AG04449 (cell line): ENCODE measurements at regions not wholly inside any gene's neighbourhood (a gene's known extent, or its start where the extent isn't known, plus 50 kb on each side); places are given as distances from the start of the nearest gene placed in this dataset.

ENCODE experiments used
- CTCF ChIA-PET: fragments of 350-600 bp; formaldehyde crosslinking; extraction: SDS; loops from one replicate; lab custom pipeline; 2021; ENCODE audit warnings: antibody characterized with exemption; lab: Yijun Ruan, JAX
- POLR2A ChIA-PET: fragments of 400-600, 350-600 bp; formaldehyde crosslinking; extraction: SDS; loops from one replicate; lab custom pipeline; 2020; ENCODE audit warnings: antibody characterized with exemption, inconsistent platforms; lab: Yijun Ruan, JAX
- DNase-seq: peaks from one replicate; pipeline ENCODE4 v3.0.0-alpha.2; 2010; ENCODE audit warnings: low read depth, low spot score
- H3K4me3 ChIP-seq: 2 replicates; pipeline ENCODE4 v1.5.1; 2011; ENCODE audit warnings: low read depth, mild to moderate bottlenecking, control low read depth, low read length
- CTCF ChIP-seq: IDR thresholded peaks from one replicate; pipeline ENCODE4 v1.5.1; 2011; ENCODE audit warnings: mild to moderate bottlenecking, moderate library complexity, low read length, control low read depth, inconsistent platforms; ENCODE audit not compliant: insufficient read depth; ENCODE audit errors: missing control alignments

GRCh38 chr4:101584306-101584705, 206.2 kb upstream of the BANK1 start:
- no peak for DNase-seq
- ChIA-PET POLR2A (no interaction called here), CTCF (no interaction called here)
- H3K4me3 ChIP-seq, result no peak overlapping the region
- no peak for TF ChIP-seq CTCF

GRCh38 chr4:101563126-101563525, 215.8 kb upstream of the PPP3CA start:
- no peak for DNase-seq
- no peak for TF ChIP-seq CTCF
- ChIA-PET POLR2A (no interaction called here), CTCF (no interaction called here)
- no peak overlapping the region for H3K4me3 ChIP-seq

GRCh38 chr4:101556842-101557241, 209.5 kb upstream of the PPP3CA start:
- TF ChIP-seq CTCF, result no peak
- POLR2A ChIA-PET, result no interaction called here
- DNase-seq, result no peak
- H3K4me3 ChIP-seq, result no peak overlapping the region
- CTCF ChIA-PET, result no interaction called here

GRCh38 chr4:101555341-101555880, 208.1 kb upstream of the PPP3CA start:
- no peak overlapping the region for H3K4me3 ChIP-seq
- TF ChIP-seq CTCF, result no peak
- ChIA-PET POLR2A (no interaction called here), CTCF (no interaction called here)
- DNase-seq, result no peak

- no peak for DNase-seq
These were observed 193.0 kb upstream of the PPP3CA start for GRCh38 chr4:101540336-101540735.

GRCh38 chr4:101528526-101528925, 181.2 kb upstream of the PPP3CA start:
- no peak for DNase-seq
- ChIA-PET CTCF (no interaction called here), POLR2A (no interaction called here)
- H3K4me3 ChIP-seq, result no peak overlapping the region
- no peak for TF ChIP-seq CTCF

More at GRCh38 chr4:101540336-101540735, 193.0 kb upstream of the PPP3CA start:
- ChIA-PET CTCF (no interaction called here), POLR2A (no interaction called here)
- H3K4me3 ChIP-seq, result no peak overlapping the region
- no peak for TF ChIP-seq CTCF
